PC-3 (cell line): ENCODE measurements at regions not wholly inside any gene's neighbourhood (a gene's known extent, or its start where the extent isn't known, plus 50 kb on each side); places are given as distances from the start of the nearest gene placed in this dataset.

Experiments
- CTCF ChIP-seq: fragments of 300-600 bp; sonication (generic); conservative IDR thresholded peaks from 2 replicates; pipeline ENCODE4 v1.5.1; 2017; ENCODE audit warnings: antibody characterized with exemption, low read depth, mild to moderate bottlenecking, low read length
- EZH2phosphoT487 ChIP-seq: fragments of 300-600 bp; sonication (generic); IDR thresholded peaks from 2 replicates; pipeline ENCODE4 v1.6.1; 2018; ENCODE audit warnings: mild to moderate bottlenecking, antibody characterized with exemption, low read length, borderline replicate concordance

GRCh38 chrX:13420545-13421183, 100.8 kb upstream of the ATXN3L start:
- TF ChIP-seq CTCF (no peak), EZH2phosphoT487 (no peak)
